ENCODE measurements at regions not wholly inside any gene's neighbourhood (a gene's known extent, or its start where the extent isn't known, plus 50 kb on each side); places are given as distances from the start of the nearest gene placed in this dataset.
"Not testable (repeated sequence)": the region's sequence is repeated elsewhere in the genome, so short reads cannot be mapped to it uniquely, and the experiment has no call there.

GRCh38 chr2:39583213-39583612, 82.5 kb upstream of the TMEM178A start:
- DNase-seq (ENCODE audit: low read depth), result no peak

GRCh38 chr2:39583781-39584180, 81.9 kb upstream of the TMEM178A start:
- no peak for DNase-seq (ENCODE audit: low read depth)

- no peak for DNase-seq (ENCODE audit: low read depth)
Observed at GRCh38 chr2:39584283-39584965, 81.3 kb upstream of the TMEM178A start.

GRCh38 chr2:39585531-39585930, 80.2 kb upstream of the TMEM178A start:
- not testable (repeated sequence) for DNase-seq (ENCODE audit: low read depth)

- DNase-seq (ENCODE audit: low read depth), result no peak
Observed at GRCh38 chr2:39587168-39587567, 78.5 kb upstream of the TMEM178A start.

- no peak for DNase-seq (ENCODE audit: low read depth)
Observed at GRCh38 chr2:39587641-39588040, 78.1 kb upstream of the TMEM178A start.

- no peak for DNase-seq (ENCODE audit: low read depth)
Observed at GRCh38 chr2:39593439-39594393, 72.0 kb upstream of the TMEM178A start.

- DNase-seq (ENCODE audit: low read depth), result no peak
Observed at GRCh38 chr2:39595116-39595515, 70.6 kb upstream of the TMEM178A start.

- DNase-seq (ENCODE audit: low read depth), result no peak
Observed at GRCh38 chr2:39597314-39597713, 68.4 kb upstream of the TMEM178A start.

- no peak for DNase-seq (ENCODE audit: low read depth)
Observed at GRCh38 chr2:39602616-39603015, 63.1 kb upstream of the TMEM178A start.

GRCh38 chr2:39603436-39603835, 62.3 kb upstream of the TMEM178A start:
- no peak for DNase-seq (ENCODE audit: low read depth)

- no peak for DNase-seq (ENCODE audit: low read depth)
Observed at GRCh38 chr2:39604866-39605265, 60.9 kb upstream of the TMEM178A start.

- no peak for DNase-seq (ENCODE audit: low read depth)
Observed at GRCh38 chr2:39606585-39606984, 59.1 kb upstream of the TMEM178A start.

- DNase-seq (ENCODE audit: low read depth), result no peak
Observed at GRCh38 chr2:39607538-39608262, 58.0 kb upstream of the TMEM178A start.

GRCh38 chr2:39608263-39608575, 57.5 kb upstream of the TMEM178A start:
- no peak for DNase-seq (ENCODE audit: low read depth)

- DNase-seq (ENCODE audit: low read depth), result no peak
Observed at GRCh38 chr2:39608686-39609441, 56.9 kb upstream of the TMEM178A start.

- no peak for DNase-seq (ENCODE audit: low read depth)
Observed at GRCh38 chr2:39609917-39610316, 55.8 kb upstream of the TMEM178A start.

GRCh38 chr2:39615675-39616074, 50.0 kb upstream of the TMEM178A start:
- no peak for DNase-seq (ENCODE audit: low read depth)
